ENCODE measurements at regions not wholly inside any gene's neighbourhood (a gene's known extent, or its start where the extent isn't known, plus 50 kb on each side); places are given as distances from the start of the nearest gene placed in this dataset.
"Not testable (repeated sequence)": the region's sequence is repeated elsewhere in the genome, so short reads cannot be mapped to it uniquely, and the experiment has no call there.

- H3K27me3 ChIP-seq (ENCODE audit: control insufficient read depth in 1 of 2, insufficient read depth in 2 of 2, low read length in 2 of 2), result no peaks in the 10 kb centered on the region
- no peak overlapping the region for H3K27ac ChIP-seq (ENCODE audit: low read depth in 2 of 2, low read length in 1 of 2)
- no peak overlapping the region for H3K4me3 ChIP-seq (ENCODE audit: low read depth in 1 of 2, low read length in 2 of 2)
- WGBS, 2 donors, result 75 to 79% methylated on average over 3 of the region's 3 CpGs
- H3K36me3 ChIP-seq (ENCODE audit: control insufficient read depth in 2 of 2, insufficient read depth in 2 of 2, low read length in 1 of 2), result no peaks in the 10 kb centered on the region
- no peaks in the 10 kb centered on the region for H3K4me1 ChIP-seq (ENCODE audit: control insufficient read depth in 2 of 2, insufficient read depth in 2 of 2, low read length in 1 of 2)
- no peaks in the 10 kb centered on the region for H3K9me3 ChIP-seq (ENCODE audit: control insufficient read depth in 2 of 2, insufficient read depth in 1 of 2, low read depth in 1 of 2, low read length in 1 of 2)
Measured at GRCh38 chr2:17196380-17196779, 321.9 kb downstream of the RAD51AP2 start.

GRCh38 chr2:17195016-17195415, 323.2 kb downstream of the RAD51AP2 start:
- no peaks in the 10 kb centered on the region for H3K36me3 ChIP-seq (ENCODE audit: control insufficient read depth in 2 of 2, insufficient read depth in 2 of 2, low read length in 1 of 2)
- 79 to 80% methylated on average over 5 of the region's 5 CpGs for WGBS, 2 donors
- no peaks in the 10 kb centered on the region for H3K9me3 ChIP-seq (ENCODE audit: control insufficient read depth in 2 of 2, insufficient read depth in 1 of 2, low read depth in 1 of 2, low read length in 1 of 2)
- no peaks in the 10 kb centered on the region for H3K27me3 ChIP-seq (ENCODE audit: control insufficient read depth in 1 of 2, insufficient read depth in 2 of 2, low read length in 2 of 2)
- H3K4me1 ChIP-seq (ENCODE audit: control insufficient read depth in 2 of 2, insufficient read depth in 2 of 2, low read length in 1 of 2), result no peaks in the 10 kb centered on the region
- no peak overlapping the region for H3K27ac ChIP-seq (ENCODE audit: low read depth in 2 of 2, low read length in 1 of 2)
- H3K4me3 ChIP-seq (ENCODE audit: low read depth in 1 of 2, low read length in 2 of 2), result no peak overlapping the region

- 86 to 91% methylated on average over 9 of the region's 9 CpGs for WGBS, 2 donors
- Histone ChIP-seq H3K36me3 (ENCODE audit: control insufficient read depth in 2 of 2, insufficient read depth in 2 of 2, low read length in 1 of 2) (no peaks in the 10 kb centered on the region), H3K4me3 (ENCODE audit: low read depth in 1 of 2, low read length in 2 of 2) (no peak overlapping the region), H3K4me1 (ENCODE audit: control insufficient read depth in 2 of 2, insufficient read depth in 2 of 2, low read length in 1 of 2) (no peaks in the 10 kb centered on the region), H3K27me3 (ENCODE audit: control insufficient read depth in 1 of 2, insufficient read depth in 2 of 2, low read length in 2 of 2) (no peaks in the 10 kb centered on the region), H3K9me3 (ENCODE audit: control insufficient read depth in 2 of 2, insufficient read depth in 1 of 2, low read depth in 1 of 2, low read length in 1 of 2) (no peaks in the 10 kb centered on the region), H3K27ac (ENCODE audit: low read depth in 2 of 2, low read length in 1 of 2) (no peak overlapping the region)
Measured at GRCh38 chr2:17194083-17194482, 324.2 kb downstream of the RAD51AP2 start.

- H3K27me3 ChIP-seq (ENCODE audit: control insufficient read depth in 1 of 2, insufficient read depth in 2 of 2, low read length in 2 of 2); H3K4me3 ChIP-seq (ENCODE audit: low read depth in 1 of 2, low read length in 2 of 2); H3K4me1 ChIP-seq (ENCODE audit: control insufficient read depth in 2 of 2, insufficient read depth in 2 of 2, low read length in 1 of 2); H3K9me3 ChIP-seq (ENCODE audit: control insufficient read depth in 2 of 2, insufficient read depth in 1 of 2, low read depth in 1 of 2, low read length in 1 of 2); H3K36me3 ChIP-seq (ENCODE audit: control insufficient read depth in 2 of 2, insufficient read depth in 2 of 2, low read length in 1 of 2); H3K27ac ChIP-seq (ENCODE audit: low read depth in 2 of 2, low read length in 1 of 2): not testable (repeated sequence)
- 96 to 97% methylated on average over 31 to 32 of the region's 32 CpGs for WGBS, 2 donors
Measured at GRCh38 chr2:17193433-17193890, 324.8 kb downstream of the RAD51AP2 start.

- H3K4me1 ChIP-seq (ENCODE audit: control insufficient read depth in 2 of 2, insufficient read depth in 2 of 2, low read length in 1 of 2), result no peaks in the 10 kb centered on the region
- no peaks in the 10 kb centered on the region for H3K36me3 ChIP-seq (ENCODE audit: control insufficient read depth in 2 of 2, insufficient read depth in 2 of 2, low read length in 1 of 2)
- H3K4me3 ChIP-seq (ENCODE audit: low read depth in 1 of 2, low read length in 2 of 2), result no peak overlapping the region
- no peak overlapping the region for H3K27ac ChIP-seq (ENCODE audit: low read depth in 2 of 2, low read length in 1 of 2)
- 66 to 74% methylated on average over 4 of the region's 4 CpGs for WGBS, 2 donors
- no peaks in the 10 kb centered on the region for H3K27me3 ChIP-seq (ENCODE audit: control insufficient read depth in 1 of 2, insufficient read depth in 2 of 2, low read length in 2 of 2)
- no peaks in the 10 kb centered on the region for H3K9me3 ChIP-seq (ENCODE audit: control insufficient read depth in 2 of 2, insufficient read depth in 1 of 2, low read depth in 1 of 2, low read length in 1 of 2)
Measured at GRCh38 chr2:17191223-17191622, 327.0 kb downstream of the RAD51AP2 start.

GRCh38 chr2:17190527-17190926, 327.7 kb downstream of the RAD51AP2 start:
- Histone ChIP-seq H3K36me3 (ENCODE audit: control insufficient read depth in 2 of 2, insufficient read depth in 2 of 2, low read length in 1 of 2) (no peaks in the 10 kb centered on the region), H3K27ac (ENCODE audit: low read depth in 2 of 2, low read length in 1 of 2) (no peak overlapping the region), H3K4me1 (ENCODE audit: control insufficient read depth in 2 of 2, insufficient read depth in 2 of 2, low read length in 1 of 2) (no peaks in the 10 kb centered on the region), H3K27me3 (ENCODE audit: control insufficient read depth in 1 of 2, insufficient read depth in 2 of 2, low read length in 2 of 2) (no peaks in the 10 kb centered on the region), H3K4me3 (ENCODE audit: low read depth in 1 of 2, low read length in 2 of 2) (no peak overlapping the region), H3K9me3 (ENCODE audit: control insufficient read depth in 2 of 2, insufficient read depth in 1 of 2, low read depth in 1 of 2, low read length in 1 of 2) (no peaks in the 10 kb centered on the region)
- WGBS, 2 donors, result 78 to 81% methylated on average over 4 of the region's 4 CpGs

GRCh38 chr2:17188721-17189120, 329.5 kb downstream of the RAD51AP2 start:
- 67 to 68% methylated on average over 1 of the region's 1 CpG for WGBS, 2 donors
- H3K27ac ChIP-seq (ENCODE audit: low read depth in 2 of 2, low read length in 1 of 2), result no peak overlapping the region

GRCh38 chr2:17184512-17184911, 333.7 kb downstream of the RAD51AP2 start:
- no peaks in the 10 kb centered on the region for H3K4me1 ChIP-seq (ENCODE audit: control insufficient read depth in 2 of 2, insufficient read depth in 2 of 2, low read length in 1 of 2)
- H3K4me3 ChIP-seq (ENCODE audit: low read depth in 1 of 2, low read length in 2 of 2), result no peak overlapping the region
- no peaks in the 10 kb centered on the region for H3K9me3 ChIP-seq (ENCODE audit: control insufficient read depth in 2 of 2, insufficient read depth in 1 of 2, low read depth in 1 of 2, low read length in 1 of 2)
- H3K36me3 ChIP-seq (ENCODE audit: control insufficient read depth in 2 of 2, insufficient read depth in 2 of 2, low read length in 1 of 2), result no peaks in the 10 kb centered on the region
- WGBS, 2 donors, result 66 to 67% methylated on average over 2 of the region's 2 CpGs
- H3K27ac ChIP-seq (ENCODE audit: low read depth in 2 of 2, low read length in 1 of 2), result no peak overlapping the region
- no peaks in the 10 kb centered on the region for H3K27me3 ChIP-seq (ENCODE audit: control insufficient read depth in 1 of 2, insufficient read depth in 2 of 2, low read length in 2 of 2)

More at GRCh38 chr2:17188721-17189120, 329.5 kb downstream of the RAD51AP2 start:
- no peaks in the 10 kb centered on the region for H3K9me3 ChIP-seq (ENCODE audit: control insufficient read depth in 2 of 2, insufficient read depth in 1 of 2, low read depth in 1 of 2, low read length in 1 of 2)
- no peaks in the 10 kb centered on the region for H3K36me3 ChIP-seq (ENCODE audit: control insufficient read depth in 2 of 2, insufficient read depth in 2 of 2, low read length in 1 of 2)
- H3K27me3 ChIP-seq (ENCODE audit: control insufficient read depth in 1 of 2, insufficient read depth in 2 of 2, low read length in 2 of 2), result no peaks in the 10 kb centered on the region
- no peak overlapping the region for H3K4me3 ChIP-seq (ENCODE audit: low read depth in 1 of 2, low read length in 2 of 2)
- no peaks in the 10 kb centered on the region for H3K4me1 ChIP-seq (ENCODE audit: control insufficient read depth in 2 of 2, insufficient read depth in 2 of 2, low read length in 1 of 2)

GRCh38 chr2:17182399-17182798, 335.8 kb downstream of the RAD51AP2 start:
- Histone ChIP-seq H3K27me3 (ENCODE audit: control insufficient read depth in 1 of 2, insufficient read depth in 2 of 2, low read length in 2 of 2) (no peaks in the 10 kb centered on the region), H3K27ac (ENCODE audit: low read depth in 2 of 2, low read length in 1 of 2) (no peak overlapping the region), H3K4me3 (ENCODE audit: low read depth in 1 of 2, low read length in 2 of 2) (no peak overlapping the region), H3K4me1 (ENCODE audit: control insufficient read depth in 2 of 2, insufficient read depth in 2 of 2, low read length in 1 of 2) (no peaks in the 10 kb centered on the region), H3K9me3 (ENCODE audit: control insufficient read depth in 2 of 2, insufficient read depth in 1 of 2, low read depth in 1 of 2, low read length in 1 of 2) (no peaks in the 10 kb centered on the region), H3K36me3 (ENCODE audit: control insufficient read depth in 2 of 2, insufficient read depth in 2 of 2, low read length in 1 of 2) (no peaks in the 10 kb centered on the region)

GRCh38 chr2:17181051-17181752, 337.0 kb downstream of the RAD51AP2 start:
- H3K27me3 ChIP-seq (ENCODE audit: control insufficient read depth in 1 of 2, insufficient read depth in 2 of 2, low read length in 2 of 2), result no peaks in the 10 kb centered on the region
- no peaks in the 10 kb centered on the region for H3K36me3 ChIP-seq (ENCODE audit: control insufficient read depth in 2 of 2, insufficient read depth in 2 of 2, low read length in 1 of 2)
- 79 to 80% methylated on average over 4 of the region's 4 CpGs for WGBS, 2 donors
- H3K9me3 ChIP-seq (ENCODE audit: control insufficient read depth in 2 of 2, insufficient read depth in 1 of 2, low read depth in 1 of 2, low read length in 1 of 2), result no peaks in the 10 kb centered on the region
- H3K4me1 ChIP-seq (ENCODE audit: control insufficient read depth in 2 of 2, insufficient read depth in 2 of 2, low read length in 1 of 2), result no peaks in the 10 kb centered on the region
- H3K4me3 ChIP-seq (ENCODE audit: low read depth in 1 of 2, low read length in 2 of 2), result no peak overlapping the region
- no peak overlapping the region for H3K27ac ChIP-seq (ENCODE audit: low read depth in 2 of 2, low read length in 1 of 2)

All from esophagus (tissue), 2 donors.